SK-N-SH treated with all-trans-retinoic acid at 6 μM for 48 hours (cell line): ENCODE measurements at regions not wholly inside any gene's neighbourhood (a gene's known extent, or its start where the extent isn't known, plus 50 kb on each side); places are given as distances from the start of the nearest gene placed in this dataset.

Experiments used
- ARNTL ChIP-seq: fragments of 450-650 bp; formaldehyde crosslinking; IDR thresholded peaks from 2 replicates; pipeline ENCODE4 v1.5.0; 2020; ENCODE audit warnings: low read depth, mild to moderate bottlenecking, moderate library complexity, borderline replicate concordance
- POU6F1 ChIP-seq: fragments of 250-450 bp; sonication (Bioruptor Pico); IDR thresholded peaks from 2 replicates; pipeline ENCODE4 v1.8.0; 2021; ENCODE audit warnings: low read depth, mild to moderate bottlenecking, moderate library complexity, borderline replicate concordance
- RARB ChIP-seq: fragments of 250-450 bp; sonication (Bioruptor Pico); IDR thresholded peaks from 2 replicates; pipeline ENCODE4 v1.8.0; 2021; ENCODE audit warnings: mild to moderate bottlenecking, moderate library complexity
- TCF4 ChIP-seq: fragments of 250-450 bp; sonication (Bioruptor Pico); IDR thresholded peaks from 2 replicates; pipeline ENCODE4 v1.8.0; 2021; ENCODE audit warnings: mild to moderate bottlenecking, moderate library complexity, borderline replicate concordance
- ZFP3 ChIP-seq: fragments of 250-450 bp; sonication (Bioruptor Pico); IDR thresholded peaks from 2 replicates; pipeline ENCODE4 v1.5.0; 2020; ENCODE audit warnings: mild to moderate bottlenecking, moderate library complexity
- TF ChIP-seq, protein P1 (sequence below): fragments of 250-450 bp; sonication (Bioruptor Pico); IDR thresholded peaks from 2 replicates; pipeline ENCODE4 v1.5.1; 2020; ENCODE audit warnings: low read depth, mild to moderate bottlenecking, moderate library complexity

- TF ChIP-seq POU6F1 (no peak), RARB (CRISPR knock-in tag) (no peak), ZFP3 (CRISPR knock-in tag) (no peak), ARNTL (CRISPR knock-in tag) (no peak), TCF4 (CRISPR knock-in tag) (no peak)
- TF ChIP-seq, protein P1, sequence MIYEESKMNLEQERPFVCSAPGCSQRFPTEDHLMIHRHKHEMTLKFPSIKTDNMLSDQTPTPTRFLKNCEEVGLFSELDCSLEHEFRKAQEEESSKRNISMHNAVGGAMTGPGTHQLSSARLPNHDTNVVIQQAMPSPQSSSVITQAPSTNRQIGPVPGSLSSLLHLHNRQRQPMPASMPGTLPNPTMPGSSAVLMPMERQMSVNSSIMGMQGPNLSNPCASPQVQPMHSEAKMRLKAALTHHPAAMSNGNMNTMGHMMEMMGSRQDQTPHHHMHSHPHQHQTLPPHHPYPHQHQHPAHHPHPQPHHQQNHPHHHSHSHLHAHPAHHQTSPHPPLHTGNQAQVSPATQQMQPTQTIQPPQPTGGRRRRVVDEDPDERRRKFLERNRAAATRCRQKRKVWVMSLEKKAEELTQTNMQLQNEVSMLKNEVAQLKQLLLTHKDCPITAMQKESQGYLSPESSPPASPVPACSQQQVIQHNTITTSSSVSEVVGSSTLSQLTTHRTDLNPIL: no peak
Observed at GRCh38 chr7:56495165-56495564, 378.9 kb upstream of the NUPR2 start.
